ENCODE measurements at regions not wholly inside any gene's neighbourhood (a gene's known extent, or its start where the extent isn't known, plus 50 kb on each side); places are given as distances from the start of the nearest gene placed in this dataset.

GRCh38 chr12:24054416-24054815 is 104.9 kb upstream of the SOX5 start:
- intact Hi-C loops (cut with DNase I; ENCODE audit: low total_unique reads), result no loop called here
- Histone ChIP-seq H3K27me3 (no peaks in the 10 kb centered on the region), H3K9me3 (no peaks in the 10 kb centered on the region), H3K36me3 (no peaks in the 10 kb centered on the region), H3K4me1 (peaks cover 0 to 8% (median 0%) of the 10 kb centered on the region in 4 donors), H3K4me3 (no peak overlapping the region), H3K27ac (no peak overlapping the region)
- TF ChIP-seq POLR2A (IDR thresholded peaks at IDR 0.05) (no peak), POLR2AphosphoS5 (IDR thresholded peaks at IDR 0.05) (no peak), EP300 (IDR thresholded peaks at IDR 0.05) (no peak)
- TF ChIP-seq, protein P1, sequence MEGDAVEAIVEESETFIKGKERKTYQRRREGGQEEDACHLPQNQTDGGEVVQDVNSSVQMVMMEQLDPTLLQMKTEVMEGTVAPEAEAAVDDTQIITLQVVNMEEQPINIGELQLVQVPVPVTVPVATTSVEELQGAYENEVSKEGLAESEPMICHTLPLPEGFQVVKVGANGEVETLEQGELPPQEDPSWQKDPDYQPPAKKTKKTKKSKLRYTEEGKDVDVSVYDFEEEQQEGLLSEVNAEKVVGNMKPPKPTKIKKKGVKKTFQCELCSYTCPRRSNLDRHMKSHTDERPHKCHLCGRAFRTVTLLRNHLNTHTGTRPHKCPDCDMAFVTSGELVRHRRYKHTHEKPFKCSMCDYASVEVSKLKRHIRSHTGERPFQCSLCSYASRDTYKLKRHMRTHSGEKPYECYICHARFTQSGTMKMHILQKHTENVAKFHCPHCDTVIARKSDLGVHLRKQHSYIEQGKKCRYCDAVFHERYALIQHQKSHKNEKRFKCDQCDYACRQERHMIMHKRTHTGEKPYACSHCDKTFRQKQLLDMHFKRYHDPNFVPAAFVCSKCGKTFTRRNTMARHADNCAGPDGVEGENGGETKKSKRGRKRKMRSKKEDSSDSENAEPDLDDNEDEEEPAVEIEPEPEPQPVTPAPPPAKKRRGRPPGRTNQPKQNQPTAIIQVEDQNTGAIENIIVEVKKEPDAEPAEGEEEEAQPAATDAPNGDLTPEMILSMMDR (IDR thresholded peaks at IDR 0.05), result no peak
- 77 to 92% (median 88%) methylated on average over 3 of the region's 3 CpGs for WGBS, 5 donors
- peak in 1 of 2 donors; percentile 7 for DNase-seq

GRCh38 chr12:24049728-24050127 is 100.3 kb upstream of the SOX5 start:
- intact Hi-C loops (cut with DNase I; ENCODE audit: low total_unique reads), result no loop called here
- H3K27ac ChIP-seq, result no peak overlapping the region
- no peak overlapping the region for H3K4me3 ChIP-seq
- H3K4me1 ChIP-seq, result peaks cover 0 to 6% (median 2%) of the 10 kb centered on the region in 4 donors
- H3K36me3 ChIP-seq, result no peaks in the 10 kb centered on the region
- no peaks in the 10 kb centered on the region for H3K27me3 ChIP-seq
- TF ChIP-seq, protein P1 (IDR thresholded peaks at IDR 0.05), result no peak
- TF ChIP-seq EP300 (IDR thresholded peaks at IDR 0.05) (no peak), POLR2A (IDR thresholded peaks at IDR 0.05) (no peak), POLR2AphosphoS5 (IDR thresholded peaks at IDR 0.05) (no peak)
- H3K9me3 ChIP-seq, result peaks cover 0 to 10% (median 0%) of the 10 kb centered on the region in 4 donors
- peak in 1 of 2 donors; percentile 7 for DNase-seq
- WGBS, 5 donors, result 59 to 67% (median 62%) methylated on average over 3 of the region's 3 CpGs

DNA sequence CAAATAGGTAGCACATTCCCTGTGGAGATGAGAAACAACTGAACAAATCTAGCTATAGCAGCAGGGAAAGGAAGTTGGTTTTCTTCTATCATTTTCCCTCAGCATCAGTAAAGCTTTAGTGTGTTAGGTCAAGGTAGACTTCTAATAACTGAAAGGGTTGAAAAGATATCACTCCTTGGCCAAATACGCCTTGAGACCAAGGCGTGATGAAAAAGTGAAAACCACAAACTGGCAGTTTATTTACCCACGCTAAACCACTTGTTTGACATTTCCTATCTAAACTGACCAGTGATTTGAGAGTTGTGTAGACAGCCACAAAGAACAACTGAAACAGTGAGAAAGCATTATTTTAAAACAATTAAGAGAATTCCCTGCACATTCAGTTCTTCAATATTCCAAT is 99.6 kb upstream of the SOX5 start:
- intact Hi-C loops (cut with DNase I; ENCODE audit: low total_unique reads), result no loop called here
- peaks cover 0 to 6% (median 0%) of the 10 kb centered on the region in 4 donors for H3K4me1 ChIP-seq
- H3K4me3 ChIP-seq, result no peak overlapping the region
- no peaks in the 10 kb centered on the region for H3K36me3 ChIP-seq
- DNase-seq, result no peak
- TF ChIP-seq, protein P1 (IDR thresholded peaks at IDR 0.05), result no peak
- TF ChIP-seq POLR2A (IDR thresholded peaks at IDR 0.05), result no peak
- no peak for TF ChIP-seq EP300 (IDR thresholded peaks at IDR 0.05)
- no peak for TF ChIP-seq POLR2AphosphoS5 (IDR thresholded peaks at IDR 0.05)
- H3K27ac ChIP-seq, result no peak overlapping the region
- H3K9me3 ChIP-seq, result peaks cover 0 to 10% (median 0%) of the 10 kb centered on the region in 4 donors
- WGBS, 5 donors, result 21 to 48% (median 44%) methylated on average over 3 of the region's 3 CpGs
- H3K27me3 ChIP-seq, result no peaks in the 10 kb centered on the region

DNA sequence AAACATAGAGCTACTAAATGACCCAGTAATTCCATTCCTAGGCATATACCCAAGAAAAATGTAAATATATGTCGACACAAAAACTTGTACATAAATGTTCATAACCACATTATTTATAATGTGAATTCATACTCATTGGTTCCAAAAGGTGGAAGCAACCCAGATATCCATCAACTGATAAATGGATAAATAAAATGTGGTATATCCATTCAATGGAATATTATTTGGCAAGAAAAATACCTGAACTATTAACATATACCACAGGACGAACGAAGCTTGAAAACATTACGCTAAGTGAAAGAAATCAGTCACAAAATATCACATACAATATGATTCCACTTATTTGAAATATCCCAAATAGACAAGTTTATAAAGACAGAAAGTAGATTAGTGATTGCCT is 99.0 kb upstream of the SOX5 start:
- 94 to 99% (median 98%) methylated on average over 4 of the region's 4 CpGs for WGBS, 5 donors
- intact Hi-C loops (cut with DNase I; ENCODE audit: low total_unique reads), result no loop called here

More for the DNA sequence above, 99.0 kb upstream of the SOX5 start:
- DNase-seq, result no peak
- H3K4me3 ChIP-seq, result no peak overlapping the region
- H3K9me3 ChIP-seq, result peaks cover 0 to 10% (median 0%) of the 10 kb centered on the region in 4 donors
- no peaks in the 10 kb centered on the region for H3K27me3 ChIP-seq
- no peak for TF ChIP-seq POLR2A (IDR thresholded peaks at IDR 0.05)
- TF ChIP-seq, protein P1 (IDR thresholded peaks at IDR 0.05), result no peak
- TF ChIP-seq POLR2AphosphoS5 (IDR thresholded peaks at IDR 0.05), result no peak
- TF ChIP-seq EP300 (IDR thresholded peaks at IDR 0.05), result no peak
- H3K4me1 ChIP-seq, result peaks cover 0 to 6% (median 0%) of the 10 kb centered on the region in 4 donors
- H3K36me3 ChIP-seq, result no peaks in the 10 kb centered on the region
- no peak overlapping the region for H3K27ac ChIP-seq

Measured in stomach (tissue), 8 donors.